HG02973 (cell line): ENCODE measurements at regions not wholly inside any gene's neighbourhood (a gene's known extent, or its start where the extent isn't known, plus 50 kb on each side); places are given as distances from the start of the nearest gene placed in this dataset.
"Not testable (repeated sequence)": the region's sequence is repeated elsewhere in the genome, so short reads cannot be mapped to it uniquely, and the experiment has no call there.

ENCODE experiments used
- ATAC-seq: cut with Tn5 transposase; IDR thresholded peaks from one replicate; pipeline ENCODE4 v1.9.1; 2021; ENCODE audit warnings: moderate library complexity; ENCODE audit not compliant: unreplicated experiment

DNA sequence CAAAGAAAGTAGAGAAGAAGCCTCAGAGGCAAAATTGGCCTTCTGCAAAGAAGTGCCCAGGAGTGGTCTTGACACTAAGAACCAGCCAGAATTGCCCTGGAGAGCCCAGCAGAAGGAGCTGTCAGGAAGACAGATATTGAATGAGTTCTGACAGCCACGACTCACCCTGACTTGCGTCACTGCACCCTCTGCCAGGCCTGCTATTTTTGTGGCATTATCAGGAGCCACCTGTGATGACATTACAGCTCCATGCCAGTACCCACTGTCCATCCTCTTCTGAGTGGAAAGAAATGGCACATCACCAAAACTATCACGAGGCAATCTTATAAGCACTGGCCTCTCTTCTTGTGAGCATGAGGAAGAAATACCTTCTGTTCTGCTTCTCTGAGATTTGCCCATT is 67.7 kb downstream of the SMIM20 start:
- ATAC-seq, result no peak

DNA sequence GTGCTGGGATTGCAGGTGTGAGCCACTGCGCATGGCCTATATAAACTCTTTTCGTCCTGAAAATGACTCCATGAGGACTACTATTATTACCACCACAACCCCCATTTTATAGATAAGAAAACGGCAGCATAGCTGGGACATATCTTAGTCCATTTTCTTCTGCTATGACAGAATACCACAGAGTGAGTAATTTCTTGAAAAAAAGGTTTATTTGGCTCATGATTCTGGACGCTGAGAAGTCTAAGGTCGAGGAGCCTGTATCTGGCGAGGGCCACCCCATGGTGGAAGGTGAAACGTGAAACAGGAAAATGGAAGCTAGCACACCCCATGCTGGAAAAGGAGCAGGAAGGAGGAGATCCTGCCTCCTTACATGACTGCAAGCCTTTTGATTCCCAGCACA is 68.9 kb downstream of the SMIM20 start:
- no peak for ATAC-seq

DNA sequence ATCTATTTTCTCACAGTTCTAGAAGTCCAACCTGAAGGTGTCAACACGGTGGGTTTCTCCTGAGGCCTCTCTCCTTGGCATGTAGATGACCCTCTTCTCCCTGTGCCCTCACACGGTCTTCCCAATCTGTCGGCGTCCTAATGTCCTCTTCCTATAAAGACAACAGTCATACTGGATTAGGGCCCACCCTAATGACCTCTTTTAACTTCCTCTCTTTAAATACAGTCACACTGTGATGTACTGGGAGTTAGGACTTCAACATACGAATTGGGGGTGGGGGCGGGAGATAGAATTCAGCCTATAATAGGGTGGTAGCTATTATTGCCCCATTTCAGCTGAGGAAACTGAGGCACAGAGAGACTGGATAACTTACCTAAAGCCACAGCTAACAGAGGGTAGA is 70.2 kb downstream of the SMIM20 start:
- ATAC-seq, result no peak

DNA sequence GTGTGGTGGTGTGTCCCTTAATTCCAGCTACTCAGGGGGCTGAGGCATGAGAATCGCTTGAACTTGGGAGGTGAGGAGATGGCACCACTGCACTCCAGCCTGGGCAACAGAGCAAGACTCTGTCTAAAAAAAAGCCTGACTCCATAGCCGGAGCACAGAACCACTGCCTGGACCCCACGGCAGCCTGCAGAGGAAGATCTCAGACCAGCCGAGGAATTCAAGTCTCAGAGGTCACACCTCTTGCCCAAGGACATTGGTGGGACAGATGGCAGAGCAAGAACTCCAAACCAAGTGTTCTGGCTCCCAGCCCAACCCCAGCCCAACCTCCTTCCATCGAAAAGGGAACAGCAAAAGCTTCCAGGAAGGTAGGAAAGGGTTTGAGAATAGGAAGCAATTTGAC is 70.8 kb downstream of the SMIM20 start:
- no peak for ATAC-seq

DNA sequence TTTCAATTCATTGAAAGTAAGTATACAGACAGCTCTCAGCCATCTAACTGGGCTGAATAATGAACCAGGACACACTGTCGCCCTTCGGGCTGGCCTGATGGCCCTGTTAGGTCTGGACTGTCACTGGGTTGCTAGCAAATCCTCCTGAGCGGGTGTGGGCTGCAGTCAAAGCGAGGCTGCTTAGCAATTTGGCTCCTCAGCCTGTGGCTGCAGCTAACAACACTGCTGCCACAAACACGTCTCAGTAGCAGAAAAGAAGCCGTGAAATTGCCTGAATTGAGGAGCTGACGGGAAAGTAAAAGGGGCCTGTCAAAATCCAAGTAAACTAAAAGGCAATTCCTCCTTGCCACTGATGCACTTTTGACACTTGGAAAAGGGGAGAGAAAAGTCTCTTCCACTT is 72.8 kb downstream of the SMIM20 start:
- no peak for ATAC-seq

DNA sequence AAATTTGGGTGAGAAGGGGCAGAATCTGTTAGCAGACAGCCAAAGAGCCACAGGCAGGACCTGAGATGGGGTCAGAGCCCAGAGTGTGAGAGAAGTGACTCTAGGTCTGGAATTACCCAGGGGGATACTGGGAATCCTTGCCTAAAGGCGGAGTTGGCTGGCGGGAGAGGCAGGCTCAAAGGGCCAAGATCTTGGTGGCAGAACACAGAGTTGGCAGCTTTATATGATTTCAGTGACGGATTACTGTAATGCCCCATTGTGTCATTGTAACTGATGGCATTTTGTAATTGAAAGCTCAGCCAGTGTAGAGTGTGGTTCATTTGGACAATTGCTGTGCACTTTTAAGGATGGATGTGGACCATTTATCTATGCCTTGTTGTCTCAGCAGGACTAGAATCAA is 77.3 kb downstream of the SMIM20 start:
- no peak for ATAC-seq

DNA sequence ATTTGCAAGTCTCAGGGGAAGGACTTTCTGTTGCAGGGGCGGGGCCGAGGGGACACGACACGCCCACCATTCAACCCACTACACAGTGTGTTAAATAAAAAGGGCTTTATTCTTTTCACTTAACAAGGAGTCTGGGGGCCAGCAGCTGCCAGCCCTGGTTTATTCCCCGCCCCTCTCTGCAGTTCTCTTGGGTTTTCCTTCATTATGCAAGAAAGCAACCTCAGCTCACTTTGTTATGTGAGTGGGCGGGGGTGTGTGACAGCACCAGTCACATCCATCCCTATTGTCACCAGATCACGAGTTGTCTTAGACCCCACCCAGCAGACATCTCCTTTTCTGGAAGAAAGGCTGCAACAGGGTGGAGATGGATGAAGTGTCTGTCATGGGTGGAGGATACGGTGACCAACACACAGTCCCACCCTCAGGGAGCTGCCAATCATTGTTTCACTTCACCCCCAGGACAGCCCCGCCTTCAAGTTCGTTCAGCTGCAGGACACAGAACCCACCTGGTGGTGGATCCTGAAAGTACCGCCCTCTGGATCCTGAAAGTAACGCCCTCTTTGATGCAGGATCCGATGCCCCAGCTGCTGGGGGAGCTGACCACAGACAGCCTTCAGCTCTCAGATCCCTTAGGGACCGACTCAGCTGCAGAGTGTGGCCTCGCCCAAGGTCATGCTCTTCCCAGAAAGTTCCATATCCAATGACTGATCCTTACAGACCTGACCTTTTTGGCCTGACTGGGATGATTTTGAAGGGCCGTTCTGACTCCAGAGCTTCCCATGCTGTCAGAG is 79.6 kb downstream of the SMIM20 start:
- ATAC-seq, result no peak

DNA sequence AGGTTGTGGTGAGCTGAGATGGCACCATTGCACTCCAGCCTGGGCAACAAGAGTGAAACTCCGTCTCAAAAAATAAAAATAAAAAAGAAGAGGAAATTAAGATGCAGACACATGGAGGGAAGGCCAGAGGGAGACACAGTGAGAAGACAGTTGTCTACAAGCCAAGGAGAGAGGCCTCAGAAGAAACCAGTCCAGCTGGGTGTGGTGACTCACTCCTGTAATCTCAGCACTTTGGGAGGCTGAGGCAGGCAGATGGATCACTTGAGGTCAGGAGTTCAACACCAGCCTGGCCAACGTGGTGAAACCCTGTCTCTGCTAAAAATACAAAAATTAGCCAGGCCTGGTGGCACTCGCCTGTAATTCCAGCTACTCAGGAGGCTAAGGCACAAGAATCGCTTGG is 80.6 kb downstream of the SMIM20 start:
- not testable (repeated sequence) for ATAC-seq

DNA sequence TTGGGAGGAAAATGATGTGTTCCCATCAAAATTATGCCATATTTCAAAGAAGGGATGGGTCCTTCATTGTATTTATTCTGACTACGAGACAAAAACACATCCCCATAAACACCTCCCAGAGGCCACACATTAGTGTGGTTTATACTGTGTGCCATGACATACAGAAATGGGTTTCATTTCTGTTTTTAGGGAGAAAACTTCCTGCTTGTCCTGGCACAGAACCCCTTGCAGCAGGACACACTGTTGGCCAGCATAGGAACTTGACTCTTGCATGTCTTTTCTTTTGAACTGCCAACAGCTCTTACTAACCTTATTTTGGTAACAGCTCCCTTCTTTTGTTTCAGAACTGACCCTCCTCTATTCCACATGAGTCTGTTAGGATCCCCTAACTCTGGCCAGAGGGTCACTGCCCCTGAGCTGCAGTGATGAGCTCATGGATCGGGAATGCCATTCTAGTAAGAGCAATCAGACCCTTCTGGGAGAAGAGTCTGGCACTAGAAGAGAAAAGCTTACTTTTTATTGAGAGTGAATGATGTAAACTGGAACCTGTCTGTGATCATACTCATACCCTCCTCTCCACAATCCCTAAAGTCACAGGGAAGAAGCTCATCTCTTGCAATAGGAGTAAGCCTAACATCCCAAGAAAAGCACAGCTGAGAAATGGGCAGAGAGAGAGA is 86.4 kb downstream of the SMIM20 start:
- no peak for ATAC-seq

DNA sequence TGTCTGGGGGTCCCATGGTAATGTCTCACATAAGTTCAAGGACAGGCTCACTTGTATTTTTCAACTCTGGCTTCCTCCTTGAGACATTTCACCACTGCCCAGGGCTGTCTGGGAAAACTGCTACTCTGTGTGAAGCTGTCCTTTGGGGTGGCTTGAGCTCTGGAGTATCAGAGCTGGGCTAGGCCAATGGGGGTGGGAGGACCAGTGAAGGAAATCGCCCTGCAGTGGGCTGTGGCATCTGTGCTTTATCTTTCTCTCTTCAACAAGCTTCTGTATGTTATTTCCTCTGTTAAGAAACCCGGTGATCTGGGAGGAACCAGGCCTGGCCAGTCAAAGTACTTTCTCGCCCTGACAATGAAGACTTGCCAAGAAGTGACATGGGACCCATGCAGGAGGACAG is 87.4 kb downstream of the SMIM20 start:
- ATAC-seq, result no peak

DNA sequence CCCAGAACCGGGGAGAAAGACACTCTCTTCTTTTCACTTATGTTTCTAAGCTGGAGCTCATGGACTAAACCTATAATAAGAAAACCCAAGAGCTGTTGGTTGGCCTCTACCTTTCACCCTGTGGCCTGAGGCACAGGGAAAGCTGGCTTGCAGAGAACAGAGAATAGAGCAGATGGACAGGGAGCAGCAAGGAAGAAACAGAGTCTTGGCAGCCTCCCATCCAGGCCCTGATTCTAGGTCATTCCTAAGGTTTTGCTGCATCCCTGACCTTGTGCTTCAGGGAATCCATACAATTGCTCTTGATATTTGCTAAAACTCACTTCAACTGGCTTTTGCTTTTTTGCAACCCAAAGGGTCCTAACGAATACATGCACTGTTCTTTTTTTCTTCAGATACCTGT is 87.8 kb downstream of the SMIM20 start:
- ATAC-seq, result no peak

DNA sequence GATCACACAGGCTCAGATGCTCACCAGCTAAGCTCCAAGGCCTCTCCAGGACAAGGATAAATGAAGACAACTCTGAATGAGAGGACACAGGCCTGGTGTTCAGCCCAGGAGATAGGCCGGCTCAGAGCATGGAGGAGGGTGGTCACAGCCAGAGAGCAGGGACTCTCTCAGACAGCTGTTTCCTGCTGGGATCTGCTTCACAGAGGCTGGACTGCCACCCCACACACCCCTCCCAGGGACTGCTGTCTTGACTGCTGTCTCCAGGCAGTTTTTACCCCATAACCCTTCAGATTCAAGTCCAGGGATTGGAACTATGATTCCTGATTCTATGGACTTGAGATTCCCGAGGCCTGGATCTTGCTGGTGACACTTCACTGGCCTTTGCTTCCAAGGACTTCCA is 89.0 kb downstream of the SMIM20 start:
- ATAC-seq, result no peak

DNA sequence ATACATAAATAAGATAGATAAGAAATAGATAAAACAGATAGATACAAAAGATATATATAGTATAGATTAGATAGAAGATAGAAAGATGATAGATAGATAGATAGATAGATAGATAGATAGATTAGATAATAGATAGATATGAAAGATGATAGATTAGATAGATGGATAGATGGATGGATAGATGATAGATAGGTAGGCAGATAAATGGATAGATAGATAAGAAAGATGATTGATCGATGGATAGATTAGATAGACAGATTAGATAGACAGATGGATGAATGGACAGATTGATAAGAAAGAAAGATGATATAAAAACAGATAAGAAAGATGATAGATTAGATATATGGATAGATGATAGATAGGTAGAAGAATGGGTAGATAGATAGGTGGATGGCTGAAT is 90.3 kb downstream of the SMIM20 start:
- no peak for ATAC-seq

DNA sequence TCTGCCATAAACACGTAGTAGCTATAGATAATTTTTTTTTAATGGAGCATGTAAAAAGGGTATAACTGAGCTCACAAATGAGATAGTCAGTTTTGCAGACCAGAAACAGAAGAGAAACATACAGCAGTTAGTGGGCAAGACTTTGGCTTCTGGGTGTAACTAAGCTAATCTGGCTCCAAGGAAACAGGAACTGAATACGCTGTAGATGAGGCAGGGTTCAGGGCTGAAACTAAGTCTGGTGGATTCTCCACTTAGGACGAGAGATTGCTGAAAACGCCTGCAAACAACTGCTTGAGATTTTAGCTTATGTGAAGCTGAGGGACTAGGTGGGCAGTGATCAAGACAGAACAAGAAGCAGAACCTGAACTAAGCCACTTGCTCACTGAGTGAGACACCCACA is 91.7 kb downstream of the SMIM20 start:
- no peak for ATAC-seq

DNA sequence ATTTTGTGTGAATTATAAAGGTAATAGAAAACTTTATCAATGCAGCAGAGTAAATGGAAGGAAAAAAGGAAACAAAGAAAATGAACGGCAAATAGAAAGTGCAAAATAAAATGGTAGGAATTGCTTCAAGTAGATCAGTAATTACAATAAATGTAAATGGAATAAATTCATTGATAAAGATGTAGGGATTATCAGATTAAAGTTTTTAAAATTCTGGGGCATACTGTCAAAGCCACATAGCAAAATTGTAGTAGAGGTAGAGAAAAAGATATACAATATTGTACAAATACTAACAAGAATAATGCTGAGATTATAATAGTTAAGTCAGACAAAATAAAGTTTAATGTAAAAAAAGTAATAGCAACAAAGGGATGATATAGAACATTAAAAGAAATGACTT is 94.7 kb downstream of the SMIM20 start:
- ATAC-seq, result no peak

DNA sequence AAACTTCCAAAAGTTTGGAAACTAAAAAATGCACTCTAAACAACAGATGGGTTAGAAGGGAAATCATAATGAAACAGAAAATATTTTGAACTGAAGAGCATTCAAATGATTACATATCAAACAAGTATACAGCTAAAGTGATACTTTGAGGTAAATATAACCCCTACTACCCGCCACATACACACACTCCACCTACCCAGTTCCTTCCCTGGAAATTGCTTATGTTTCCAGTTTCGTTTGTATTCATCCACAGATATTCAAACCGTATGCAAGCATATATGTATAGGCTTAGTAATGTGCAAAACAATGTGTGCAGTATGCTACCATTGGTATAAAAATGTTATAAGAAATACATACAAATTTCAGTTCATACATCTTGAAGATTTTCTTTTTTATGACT is 95.5 kb downstream of the SMIM20 start:
- ATAC-seq, result no peak

DNA sequence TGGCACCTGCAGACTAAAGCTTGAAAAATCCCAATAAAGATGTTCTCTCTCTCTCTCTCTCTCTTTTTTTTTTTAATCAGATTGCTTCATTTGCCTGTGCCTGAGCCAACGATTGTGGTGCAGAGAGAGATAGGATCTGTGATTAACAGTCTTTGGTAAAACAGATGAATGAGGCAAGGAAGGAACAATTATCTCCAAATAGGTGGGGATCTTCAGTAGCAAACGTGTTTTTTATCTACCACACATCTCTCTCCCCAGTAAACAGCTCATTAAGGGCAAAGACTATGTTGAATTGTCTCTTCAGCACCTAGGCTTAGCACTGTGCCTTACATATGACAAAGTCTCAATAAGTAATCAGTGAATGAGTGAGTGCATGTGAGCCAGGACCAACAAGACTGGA is 96.3 kb downstream of the SMIM20 start:
- no peak for ATAC-seq

DNA sequence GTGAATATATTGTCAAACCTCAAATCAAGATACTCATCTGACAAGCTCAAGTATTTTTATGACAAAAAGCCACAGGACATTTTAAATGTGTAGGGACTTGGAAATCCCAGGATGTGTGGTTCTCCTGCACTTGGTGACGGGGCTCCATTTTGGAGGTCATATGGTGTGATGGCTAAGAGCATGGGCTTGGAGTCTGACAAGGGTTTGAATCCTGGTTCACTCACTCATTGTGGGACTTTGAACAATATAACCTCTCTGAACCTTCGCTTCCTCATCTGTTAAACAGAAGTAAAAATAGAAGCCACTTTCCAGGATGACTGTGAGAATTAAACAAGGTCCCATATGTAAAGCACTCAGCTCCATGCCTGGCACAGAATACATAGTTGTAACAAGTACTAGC is 99.6 kb downstream of the SMIM20 start:
- ATAC-seq, result no peak

DNA sequence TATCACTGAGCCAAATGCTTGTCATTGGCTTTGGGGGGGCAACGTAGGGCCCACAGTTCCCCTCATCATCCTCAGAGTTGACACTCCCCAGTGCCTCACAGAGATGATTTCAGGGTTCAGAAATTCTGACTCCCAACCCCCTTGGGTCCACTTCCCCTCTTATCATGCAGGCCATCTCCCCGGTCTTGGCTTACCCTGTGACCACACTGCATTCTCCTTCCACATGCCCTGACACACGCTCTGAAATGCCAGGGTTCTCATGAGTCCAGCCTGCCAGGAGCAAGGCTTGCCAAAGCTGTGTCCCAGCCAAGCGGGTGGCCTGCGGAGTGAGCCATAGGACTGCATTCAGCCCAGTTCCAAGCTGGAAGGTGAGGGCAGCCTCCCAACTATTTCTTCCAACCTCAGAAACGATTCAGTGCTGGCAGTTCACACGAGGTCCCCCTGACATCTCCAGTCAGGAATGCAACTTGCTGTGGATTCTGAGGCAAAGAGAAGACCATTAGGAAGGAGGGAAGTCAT is 101.2 kb downstream of the SMIM20 start:
- no peak for ATAC-seq

DNA sequence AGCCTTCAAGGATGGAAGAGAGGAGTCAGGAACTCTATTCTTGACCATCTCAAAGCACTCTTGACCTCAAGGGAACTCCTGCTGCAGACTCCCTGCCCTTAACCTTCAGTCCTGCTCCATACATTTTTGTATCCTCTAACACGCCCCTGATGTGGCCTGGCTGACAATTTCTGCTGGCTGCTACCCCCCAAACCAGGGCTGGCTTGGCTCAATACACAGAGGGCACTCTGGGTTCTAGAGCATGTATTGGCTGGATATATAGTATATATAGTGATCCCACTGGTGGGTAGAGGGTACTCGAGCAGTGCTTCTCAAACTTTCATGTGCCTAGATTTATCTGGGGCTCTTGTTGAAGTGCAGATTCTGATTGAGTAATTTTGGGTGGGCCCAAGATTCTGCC is 101.9 kb downstream of the SMIM20 start:
- ATAC-seq, result no peak

DNA sequence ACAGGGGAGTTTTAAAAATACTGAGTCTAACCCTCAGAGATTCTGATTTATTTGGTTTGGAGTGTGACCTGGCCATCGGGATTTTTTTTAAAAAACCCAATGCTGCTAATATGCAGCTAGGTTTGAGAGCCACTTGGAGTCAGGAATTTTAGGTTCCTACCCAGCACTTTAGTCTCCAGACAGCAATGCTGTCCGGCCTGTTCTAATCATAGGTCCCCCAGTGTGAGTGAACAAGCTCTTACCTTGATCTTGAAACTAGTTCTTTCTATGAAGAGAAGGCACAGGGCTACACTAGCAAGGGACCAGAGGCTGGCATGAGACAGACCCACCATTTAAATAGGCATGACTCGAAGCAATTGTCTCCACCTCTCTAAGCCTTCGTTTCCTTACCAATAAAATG is 103.5 kb downstream of the SMIM20 start:
- ATAC-seq, result no peak

DNA sequence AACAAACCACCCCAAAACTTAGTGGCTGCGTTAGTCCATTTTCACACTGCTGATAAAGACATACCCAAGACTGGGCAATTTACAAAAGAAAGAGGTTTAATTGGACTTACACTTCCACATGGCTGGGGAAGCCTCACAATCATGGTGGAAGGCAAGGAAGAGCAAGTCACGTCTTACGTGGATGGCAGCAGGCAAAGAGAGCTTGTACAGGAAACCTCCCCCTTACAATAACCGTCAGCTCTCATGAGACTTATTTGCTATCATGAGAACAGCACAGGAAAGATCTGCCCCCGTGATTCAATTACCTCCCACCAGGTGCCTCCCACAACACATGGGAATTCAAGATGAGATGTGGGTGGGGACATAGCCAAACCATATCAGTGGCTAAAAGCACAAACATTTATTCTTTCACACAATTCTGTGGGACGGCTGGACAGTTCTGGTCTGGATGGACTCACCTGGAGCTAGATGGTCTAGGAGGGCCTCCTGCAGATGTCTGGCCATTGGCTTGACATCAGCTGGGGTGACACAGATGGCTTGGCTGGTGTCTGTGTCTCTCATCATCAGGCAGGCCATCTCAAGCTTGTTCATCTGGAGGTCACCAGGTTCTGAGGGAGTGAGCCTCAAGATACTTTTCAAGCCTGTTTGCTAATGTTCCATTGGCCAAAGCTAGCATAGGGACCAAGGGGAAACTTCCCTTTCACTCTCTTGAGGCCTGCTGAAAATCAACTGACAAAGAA is 104.1 kb downstream of the SMIM20 start:
- ATAC-seq, result not testable (repeated sequence)
